NCI-H460 (cell line): ENCODE measurements at regions not wholly inside any gene's neighbourhood (a gene's known extent, or its start where the extent isn't known, plus 50 kb on each side); places are given as distances from the start of the nearest gene placed in this dataset.
A peak's percentile ranks its signal among the peaks of the same experiment; 100 is the strongest.
"Not testable (repeated sequence)": the region's sequence is repeated elsewhere in the genome, so short reads cannot be mapped to it uniquely, and the experiment has no call there.

Source experiments
- DNase-seq: peaks from one replicate; pipeline ENCODE4 v3.0.0-alpha.2; 2016; ENCODE audit warnings: low read depth; ENCODE audit errors: extremely low read depth

DNA sequence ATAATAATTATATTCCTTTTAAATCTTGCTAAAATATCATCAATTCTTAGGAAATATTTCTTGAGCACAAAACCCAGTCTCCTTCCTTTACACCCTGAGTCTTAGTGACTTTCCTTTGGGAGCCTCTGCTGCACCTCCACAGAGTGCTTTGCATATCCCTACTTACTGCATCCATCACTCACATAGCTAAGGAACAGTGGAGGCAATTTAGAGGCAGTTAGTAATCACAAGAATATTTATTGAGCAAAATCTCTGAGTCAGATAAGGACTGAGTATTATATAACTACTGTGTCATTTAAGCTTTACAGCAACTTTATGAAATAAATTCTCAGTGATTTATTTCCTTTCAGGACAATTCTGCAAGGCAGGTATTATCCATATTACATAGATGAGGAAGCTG, 327.7 kb downstream of the TMX3 start:
- DNase-seq, result no peak

DNA sequence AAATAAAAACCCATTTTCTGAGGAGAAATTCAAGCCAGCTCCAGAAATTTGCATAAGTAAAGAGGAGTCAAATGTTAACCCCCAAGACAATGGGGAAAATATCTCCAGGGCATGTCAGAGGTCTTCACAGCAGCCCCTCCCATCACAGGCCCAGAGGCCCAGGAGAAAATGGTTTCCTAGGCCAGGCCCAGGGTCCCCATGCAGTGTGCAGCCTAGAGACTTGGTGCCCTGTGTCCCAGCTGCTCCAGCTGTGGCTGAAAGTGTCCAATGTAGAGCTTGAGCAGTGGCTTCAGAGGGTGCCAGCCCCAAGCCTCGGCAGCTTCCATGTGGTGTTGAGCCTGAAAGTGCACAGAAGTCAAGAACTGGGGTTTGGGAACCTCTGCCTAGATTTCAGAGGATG, 330.9 kb downstream of the TMX3 start:
- DNase-seq, result not testable (repeated sequence)

DNA sequence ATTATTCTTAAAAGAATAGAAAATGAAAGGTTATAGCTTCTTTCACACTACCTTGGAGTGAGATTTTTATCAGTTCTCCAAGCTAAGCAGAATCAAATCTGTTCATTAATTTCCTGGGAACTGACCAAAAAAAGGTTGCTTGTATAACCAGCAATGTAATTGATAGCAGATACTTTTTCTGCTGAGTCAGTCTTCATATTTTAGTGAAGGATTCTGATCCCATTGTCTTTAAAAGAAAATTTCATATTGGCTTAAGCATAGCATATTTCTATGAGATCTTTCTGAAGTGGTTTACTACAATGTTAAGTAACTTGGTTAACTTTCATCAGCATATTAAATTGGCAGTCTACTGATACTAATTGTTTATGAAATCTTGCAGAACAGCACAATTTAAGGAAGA, 338.0 kb downstream of the TMX3 start:
- no peak for DNase-seq

DNA sequence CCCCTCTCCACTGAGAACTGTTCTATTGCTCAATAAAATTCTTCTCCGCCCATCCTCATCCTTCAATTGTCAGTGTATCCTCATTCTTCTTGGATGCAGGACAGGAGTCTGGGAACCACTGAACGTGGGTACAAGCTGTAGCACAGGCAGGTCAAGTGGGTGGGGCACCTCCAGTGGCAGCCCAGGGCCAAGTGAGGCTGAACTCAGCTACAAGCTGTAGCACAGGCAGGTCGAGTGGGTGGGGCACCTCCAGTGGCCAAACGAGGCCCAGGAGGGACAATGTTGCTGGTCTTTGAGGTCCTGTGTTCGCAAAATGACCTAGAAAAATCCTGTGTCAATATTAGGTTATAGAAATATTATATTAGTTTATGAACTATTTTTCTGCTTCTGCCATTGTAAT, 352.0 kb downstream of the TMX3 start:
- no peak for DNase-seq

DNA sequence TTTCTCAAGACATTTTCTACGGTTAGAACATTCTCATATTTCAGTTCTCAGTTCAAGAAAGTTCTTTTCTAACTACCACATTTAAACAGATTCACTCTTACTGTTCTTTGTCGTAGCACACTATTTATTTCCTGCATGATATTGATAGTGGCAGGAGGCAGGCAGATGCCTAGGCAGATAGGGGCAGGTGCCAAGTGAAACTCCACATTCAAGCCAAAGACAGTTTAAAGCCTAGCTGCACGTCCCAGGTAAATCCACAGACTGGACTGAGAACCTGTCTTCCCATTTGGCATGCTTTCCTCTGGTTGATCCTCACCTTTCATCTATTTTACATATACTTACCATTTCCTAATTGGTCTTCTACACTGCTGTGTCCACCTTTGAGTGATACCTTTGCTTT, 359.3 kb downstream of the TMX3 start:
- no peak for DNase-seq

DNA sequence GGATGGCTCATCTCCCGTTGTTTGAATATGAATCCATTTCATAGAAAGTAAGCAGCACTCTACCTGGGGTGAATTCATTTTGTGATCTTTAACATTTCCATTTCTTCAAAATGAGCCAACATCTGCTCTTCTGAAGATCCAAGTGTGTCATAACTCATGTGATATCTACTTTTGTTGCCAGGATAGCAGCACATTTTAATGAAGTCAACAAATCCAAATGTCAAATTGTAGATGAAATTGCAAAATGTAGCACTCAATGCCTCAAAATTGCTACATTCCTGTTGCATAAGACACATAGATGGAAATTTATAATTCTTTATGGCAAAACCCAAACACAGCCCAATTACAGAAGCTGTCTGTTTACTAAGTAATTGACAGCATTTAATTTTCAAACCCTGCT, 360.7 kb downstream of the TMX3 start:
- DNase-seq, result no peak

DNA sequence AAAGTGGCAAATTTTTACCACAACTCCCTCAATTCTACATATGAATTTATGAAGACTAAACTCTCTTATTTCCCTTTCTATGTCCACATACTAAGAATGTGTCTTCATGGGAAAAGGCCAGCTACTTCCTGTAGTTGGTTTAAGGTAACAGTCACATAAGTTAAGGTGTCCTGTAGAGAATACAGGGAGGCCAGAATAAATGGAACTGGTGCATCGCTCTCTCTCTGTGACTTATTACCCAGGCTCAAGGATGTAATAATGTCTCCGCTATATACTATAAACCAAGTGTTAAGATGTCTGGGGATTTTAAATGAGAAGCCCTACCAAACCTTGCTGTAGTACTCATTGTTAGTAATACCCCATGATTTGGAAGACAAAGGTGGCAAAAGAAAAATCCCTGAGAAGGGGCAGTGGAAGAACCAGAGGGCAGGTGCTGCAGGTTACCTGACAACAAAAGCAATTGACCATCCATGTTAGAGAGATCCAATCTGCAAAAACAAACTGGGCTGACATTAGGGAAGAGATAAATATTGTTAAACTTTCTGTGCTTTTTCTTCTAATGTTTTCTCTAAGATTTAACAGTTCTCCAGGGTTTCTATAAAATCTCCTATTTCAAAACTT, 372.8 kb downstream of the TMX3 start:
- no peak for DNase-seq

DNA sequence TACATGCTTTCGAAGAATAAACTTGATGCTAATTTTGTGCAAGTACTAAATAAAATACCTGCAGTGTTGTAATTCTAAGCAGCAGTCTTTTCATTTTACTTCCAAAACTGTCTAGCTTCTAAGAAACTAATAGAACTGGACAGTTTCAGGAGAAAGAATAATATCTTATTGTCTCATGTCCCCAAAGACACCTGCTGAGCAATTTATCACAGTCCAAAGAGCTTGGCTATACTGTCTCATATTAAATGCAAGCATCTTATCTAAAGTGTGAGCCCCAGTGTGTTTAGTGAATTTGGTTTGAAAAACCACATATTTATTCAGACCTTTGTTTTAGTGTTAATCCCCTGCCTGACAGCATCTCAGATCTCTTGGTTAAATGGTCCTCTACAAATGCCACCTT, 374.3 kb downstream of the TMX3 start:
- DNase-seq, result no peak

DNA sequence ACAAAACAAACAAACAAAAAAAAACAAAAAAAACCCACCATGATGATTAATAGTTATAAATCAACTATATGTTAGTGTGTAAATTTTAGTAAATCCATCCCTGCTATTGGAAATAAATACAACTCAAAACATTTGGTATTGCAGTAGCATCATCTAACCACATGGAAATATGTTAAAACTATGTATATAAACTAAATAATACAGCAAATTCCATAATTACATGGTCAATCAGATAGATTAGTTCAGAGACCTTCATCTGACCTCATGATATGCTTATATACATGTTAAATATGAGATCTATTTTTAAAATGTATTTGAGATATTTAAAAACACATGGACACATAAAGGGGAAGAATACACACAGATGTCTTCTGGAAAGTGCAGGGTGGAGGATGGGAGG, 384.2 kb downstream of the TMX3 start:
- DNase-seq, result no peak

DNA sequence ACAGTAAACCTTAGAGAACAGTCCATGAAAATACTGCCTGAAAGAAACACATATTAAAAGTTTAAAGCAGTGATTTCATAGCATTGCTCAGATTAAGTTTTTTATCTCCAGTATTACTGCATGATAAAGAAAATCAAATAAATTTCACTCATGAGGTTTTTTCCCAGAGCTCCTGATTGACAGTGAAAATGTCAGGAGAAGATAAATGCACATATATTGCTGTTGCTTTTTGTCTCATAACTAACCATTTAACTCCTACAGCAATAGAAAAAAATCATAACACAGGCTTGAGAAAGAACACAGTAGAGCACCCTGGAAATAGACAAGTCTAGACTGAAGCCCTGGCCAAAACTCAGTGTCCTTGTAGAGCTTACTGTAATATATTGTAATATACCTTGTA, 391.0 kb downstream of the TMX3 start:
- no peak for DNase-seq

DNA sequence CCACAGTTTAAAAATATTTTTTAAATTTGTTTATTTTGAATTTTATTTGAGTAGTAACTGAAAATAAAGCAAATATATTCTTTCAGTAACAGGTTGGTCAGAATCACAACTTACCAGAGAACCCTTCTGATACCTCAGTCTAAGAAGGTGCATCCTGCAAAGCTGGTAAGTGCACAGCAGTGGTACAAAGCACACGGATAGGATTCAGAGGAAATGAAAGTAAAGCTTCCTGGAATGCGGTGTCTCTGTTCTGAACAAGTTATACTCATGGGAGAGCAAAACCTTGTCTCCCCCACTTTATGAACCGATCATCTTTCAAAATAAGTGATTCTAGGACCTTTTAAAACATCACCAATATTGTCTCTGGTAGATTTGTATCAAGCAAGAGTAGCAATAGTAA, 398.3 kb downstream of the TMX3 start:
- peak; percentile 7 for DNase-seq

DNA sequence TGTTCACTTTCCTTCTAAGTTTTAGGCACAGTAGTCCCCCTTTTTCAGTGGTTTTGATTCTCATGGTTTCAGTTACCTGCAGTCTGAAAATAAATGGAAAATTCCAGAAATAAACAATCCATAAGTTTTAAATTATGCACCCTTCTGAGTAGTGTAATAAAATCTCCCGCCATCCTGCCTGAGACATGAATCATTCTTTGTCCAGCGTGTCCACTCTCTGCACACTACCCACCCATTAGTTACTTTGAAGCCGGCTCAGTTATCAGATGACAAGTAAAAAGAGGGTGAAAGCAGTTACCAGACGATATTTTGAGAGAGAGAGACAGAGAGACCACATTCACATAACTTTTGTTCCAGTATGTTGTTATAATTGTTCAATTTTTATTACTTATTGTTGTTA, 400.5 kb downstream of the TMX3 start:
- DNase-seq, result no peak

DNA sequence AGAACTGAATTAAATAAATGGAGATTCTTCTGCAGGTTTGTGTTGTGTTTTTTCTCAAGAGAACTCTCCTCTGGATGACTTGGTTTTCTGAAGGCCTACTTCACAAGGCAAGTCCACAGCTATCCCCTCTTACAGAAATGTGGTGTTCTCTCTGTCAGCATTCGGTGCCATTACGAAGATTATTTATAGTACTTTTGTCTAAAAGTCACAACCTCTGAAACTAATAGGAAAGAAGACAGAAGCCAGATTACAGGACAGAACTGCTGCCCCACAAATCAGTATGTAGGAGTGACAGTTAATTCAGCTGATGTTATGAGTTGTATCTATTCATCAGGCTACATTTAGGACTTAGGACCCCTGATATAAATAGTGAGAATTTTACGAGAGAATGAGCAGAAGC, 413.5 kb downstream of the TMX3 start:
- DNase-seq, result no peak

DNA sequence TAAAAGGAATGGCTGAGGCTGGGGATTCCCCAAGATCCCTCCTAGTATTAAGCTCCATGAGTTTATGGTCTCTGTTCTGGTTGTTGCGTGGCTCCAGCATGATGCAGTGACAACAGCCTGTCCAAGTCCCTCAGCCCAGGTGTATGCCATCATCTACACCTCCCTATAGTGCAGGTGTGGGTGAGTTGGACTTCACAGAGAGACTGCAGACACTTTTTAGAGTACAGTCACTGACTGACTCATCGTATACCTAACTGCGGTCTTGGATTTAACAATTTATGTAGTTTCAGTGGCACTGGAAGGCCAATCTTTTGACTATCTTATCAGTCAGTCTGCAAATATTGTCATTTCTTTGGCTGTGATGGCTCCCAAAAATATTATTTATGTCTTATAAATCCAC, 415.0 kb downstream of the TMX3 start:
- no peak for DNase-seq

DNA sequence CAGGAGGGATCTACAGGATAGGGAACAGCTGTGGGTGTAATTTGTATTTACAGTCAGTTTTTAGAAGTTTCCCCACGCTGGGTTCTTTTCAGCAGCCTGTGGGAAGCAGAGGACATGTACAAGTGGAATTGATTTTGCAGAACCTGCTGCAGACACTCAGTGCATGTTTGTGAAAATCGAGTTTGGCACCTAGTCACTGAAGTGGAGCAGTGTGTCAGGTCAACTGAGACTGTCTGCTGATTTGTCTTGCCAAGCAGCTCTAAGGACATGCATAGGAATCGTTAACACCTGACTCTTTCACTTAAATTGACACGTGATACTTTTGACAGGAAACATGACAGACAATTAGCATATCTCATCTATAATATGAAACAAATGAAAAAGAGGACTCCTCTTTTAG, 416.6 kb downstream of the TMX3 start:
- no peak for DNase-seq

DNA sequence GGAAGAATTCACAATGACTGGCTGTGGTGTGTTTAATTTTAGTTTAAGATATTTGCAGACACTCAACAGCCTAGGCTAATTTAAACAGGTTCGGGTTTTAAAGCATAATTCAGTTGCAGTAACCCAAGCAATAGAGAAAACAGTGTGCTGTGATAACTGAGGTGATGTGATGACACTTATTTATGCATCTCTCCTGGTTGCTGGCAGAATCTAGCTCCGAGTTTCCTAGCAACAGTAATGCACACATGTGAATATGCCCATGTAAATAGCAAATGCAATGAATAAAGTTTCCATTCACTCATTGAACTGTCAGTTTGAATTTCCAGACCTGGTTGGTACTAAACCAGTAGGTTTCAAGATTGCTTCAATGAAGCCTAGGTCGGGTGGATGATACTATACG, 426.5 kb downstream of the TMX3 start:
- DNase-seq, result no peak

DNA sequence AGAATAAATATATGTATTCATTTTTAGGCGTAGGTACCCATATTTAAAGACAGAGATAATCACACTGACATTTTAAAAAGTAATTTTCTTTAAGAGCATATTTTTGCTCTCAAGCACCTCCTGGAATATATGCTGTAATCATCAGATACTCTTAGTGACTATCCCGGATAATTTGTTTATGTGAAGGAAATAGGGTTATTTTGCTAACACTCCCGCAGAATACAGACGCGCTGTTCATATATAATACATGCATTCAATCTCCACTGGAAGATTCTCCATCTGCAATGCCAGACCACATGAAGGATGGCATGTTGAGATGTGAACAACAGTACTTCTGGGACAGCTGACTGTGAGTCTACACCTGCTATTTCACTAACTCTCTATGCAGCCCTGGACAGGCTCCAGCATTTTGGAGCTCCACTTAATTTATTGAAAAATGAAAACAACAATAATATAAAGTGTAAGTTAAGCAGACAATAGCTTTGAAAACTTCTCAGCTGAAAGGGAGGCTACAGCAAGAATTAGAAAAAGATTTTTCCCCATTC, 430.6 kb downstream of the TMX3 start:
- no peak for DNase-seq

DNA sequence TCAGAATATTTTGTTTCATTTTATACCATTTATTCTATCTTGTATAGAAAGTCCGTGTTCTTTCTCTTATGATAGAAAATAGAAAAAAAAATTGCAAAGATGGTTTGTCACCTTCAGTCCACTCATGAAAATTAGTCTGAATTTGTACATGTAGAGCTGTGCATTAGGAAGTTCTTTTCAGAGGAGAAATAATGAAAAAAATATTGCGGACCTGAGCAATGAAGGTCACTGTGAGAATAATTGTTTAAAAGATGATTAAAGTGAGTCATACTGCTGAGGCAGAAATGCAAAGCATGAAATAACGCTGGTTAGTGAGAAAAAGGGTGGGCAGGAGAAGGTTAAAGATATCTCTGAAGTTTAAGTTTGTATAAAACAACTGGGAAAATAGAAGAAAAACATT, 431.1 kb downstream of the TMX3 start:
- no peak for DNase-seq

DNA sequence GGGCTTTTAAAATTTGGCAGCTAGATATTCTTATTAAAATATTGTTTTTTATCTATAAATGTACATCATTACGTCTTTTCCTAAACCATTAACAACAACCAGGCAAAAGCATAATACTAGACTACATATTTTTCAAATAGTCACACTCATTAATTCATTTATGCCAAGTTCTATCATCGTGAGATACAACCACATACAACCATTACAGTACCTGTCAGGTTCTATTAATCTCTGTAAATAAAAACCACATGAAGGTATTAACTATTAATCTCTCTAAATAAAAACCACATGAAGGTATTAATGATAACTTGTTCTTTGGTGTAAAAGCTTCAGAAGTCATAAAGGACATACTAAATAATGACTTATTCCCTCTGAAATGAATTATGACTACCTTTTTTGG, 432.7 kb downstream of the TMX3 start:
- no peak for DNase-seq

DNA sequence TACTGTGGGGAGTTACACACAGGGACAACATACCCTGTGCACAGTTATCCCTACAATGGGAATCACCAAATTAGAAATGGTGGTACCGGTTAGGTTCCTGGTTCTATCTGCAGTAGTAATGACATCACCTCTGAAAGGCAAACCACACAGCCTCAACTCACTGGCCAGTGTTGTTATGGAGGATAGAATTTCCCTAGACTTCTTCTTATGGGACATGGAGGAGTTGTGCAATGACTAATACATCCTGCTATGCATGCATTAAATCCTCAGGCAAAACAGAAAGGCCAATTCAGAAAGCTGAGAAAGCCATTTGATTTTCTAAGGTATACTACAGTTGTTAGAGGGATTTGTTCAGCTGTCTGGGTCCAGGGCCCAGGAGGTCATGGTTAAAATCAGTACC, 439.3 kb downstream of the TMX3 start:
- DNase-seq, result no peak

DNA sequence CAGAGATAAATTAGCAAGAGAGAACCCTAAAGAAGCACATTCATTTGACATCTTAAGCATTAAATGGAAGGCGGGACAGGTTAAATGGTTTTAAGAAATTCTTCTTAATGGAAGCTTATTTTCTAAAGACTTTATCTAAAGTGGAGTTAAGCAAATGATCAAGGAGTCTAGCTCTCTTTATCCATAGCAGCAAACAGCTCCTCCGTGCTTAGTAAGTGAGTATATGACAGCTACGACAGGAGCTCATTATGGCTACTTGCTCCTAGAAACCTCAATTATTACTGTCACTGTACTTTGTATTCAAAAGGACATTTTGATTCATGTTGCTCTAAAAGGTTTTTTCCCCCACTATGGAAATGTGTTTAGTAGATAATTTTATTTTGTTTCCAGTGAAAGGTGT, 444.9 kb downstream of the TMX3 start:
- DNase-seq, result no peak

DNA sequence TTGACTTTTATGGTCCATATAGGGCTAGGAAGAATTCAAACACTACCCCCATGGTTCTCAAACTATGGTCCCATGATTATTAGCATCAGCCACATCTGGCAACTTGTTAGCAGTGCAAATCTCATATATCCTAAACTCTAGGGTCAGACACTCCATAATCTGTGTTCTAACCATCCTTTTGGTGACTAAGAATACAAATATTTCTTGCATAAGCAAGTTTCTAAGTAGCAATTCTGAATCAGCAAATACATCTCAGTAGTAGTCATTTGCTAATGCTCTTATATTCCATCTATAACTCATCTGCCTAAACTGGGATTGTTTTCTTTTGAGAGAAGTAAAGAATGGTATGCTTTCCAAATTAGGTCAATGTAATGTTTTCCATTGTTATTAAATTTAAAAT, 447.3 kb downstream of the TMX3 start:
- no peak for DNase-seq

DNA sequence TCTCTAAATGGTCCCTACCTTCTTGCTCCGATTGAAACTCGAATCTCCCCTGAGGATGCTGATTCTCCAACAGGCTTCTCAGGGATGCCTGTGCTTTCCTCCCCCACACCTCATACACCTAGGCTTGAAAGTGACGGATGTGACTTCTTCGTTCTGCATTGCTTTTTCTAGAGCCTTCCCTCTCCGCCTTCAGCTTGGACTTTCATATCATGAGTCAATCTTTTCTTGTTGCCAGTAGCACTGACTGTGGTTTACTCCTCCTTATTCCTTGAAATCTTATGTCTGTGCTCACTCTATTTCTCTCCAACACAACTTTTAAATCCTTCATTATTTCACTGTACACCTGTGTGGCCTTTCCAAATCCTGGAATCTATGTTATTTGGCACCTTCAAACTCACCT, 451.4 kb downstream of the TMX3 start:
- DNase-seq, result no peak
